Sciatic nerve (tissue), 2 donors: ENCODE measurements at regions not wholly inside any gene's neighbourhood (a gene's known extent, or its start where the extent isn't known, plus 50 kb on each side); places are given as distances from the start of the nearest gene placed in this dataset.

Experiments
- ATAC-seq: fragments of 200-7000 bp; cut with Tn5 transposase; one replicate; pipeline ENCODE4 v1.9.1; 2020; ENCODE audit warnings: mild to moderate bottlenecking, moderate library complexity
- DNase-seq: peaks from one replicate; pipeline ENCODE4 v3.0.0-alpha.2; 2020; ENCODE audit warnings: low spot score
- intact Hi-C: fragments of 100-400 bp; cut with DNase I; formaldehyde crosslinking; loops from one replicate; pipeline ENCODE4 v1.14.2; 2022
- donor health status: DM: no; HTN: no; CAD: no.
- donor health status: DM: no; HTN: no; CAD: no.

GRCh38 chr6:170483413-170483812 is 69.7 kb downstream of the PSMB1 start:
- no peak for DNase-seq
- ATAC-seq: no peak
- intact Hi-C loops: no loop called here

DNA sequence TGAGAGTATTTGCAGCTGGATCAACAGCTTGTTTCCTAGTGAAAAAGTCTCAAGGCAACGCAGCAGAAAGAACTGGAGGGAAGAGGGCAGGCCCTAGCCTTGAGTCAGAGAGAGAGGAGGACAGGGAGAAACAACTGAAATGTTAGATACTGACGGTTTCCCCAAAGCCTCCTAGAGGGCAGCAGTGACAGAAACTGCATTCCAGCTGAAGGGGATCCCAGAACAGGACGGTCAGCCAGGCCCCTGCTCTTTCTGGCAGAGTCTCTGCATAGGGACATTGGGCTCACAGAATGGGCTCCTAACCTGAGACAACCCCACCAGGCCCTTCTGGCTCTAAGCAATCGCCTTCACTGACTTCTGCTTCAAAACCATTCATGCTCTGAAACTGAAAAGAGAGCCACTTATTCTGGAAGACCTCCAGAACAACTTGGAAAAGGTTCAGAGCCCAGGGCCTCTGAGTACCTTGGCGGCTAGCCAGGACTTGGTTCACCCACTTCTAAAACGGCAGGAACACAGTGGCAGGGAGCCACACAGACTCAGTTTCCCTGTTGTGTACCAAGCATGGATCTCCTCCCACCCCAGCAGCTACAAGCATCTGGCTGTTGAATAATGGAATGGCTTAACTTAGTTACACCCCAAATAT is 72.9 kb downstream of the PSMB1 start:
- DNase-seq (no peak), ATAC-seq (peak; percentile 59)
- intact Hi-C loops: no loop called here

DNA sequence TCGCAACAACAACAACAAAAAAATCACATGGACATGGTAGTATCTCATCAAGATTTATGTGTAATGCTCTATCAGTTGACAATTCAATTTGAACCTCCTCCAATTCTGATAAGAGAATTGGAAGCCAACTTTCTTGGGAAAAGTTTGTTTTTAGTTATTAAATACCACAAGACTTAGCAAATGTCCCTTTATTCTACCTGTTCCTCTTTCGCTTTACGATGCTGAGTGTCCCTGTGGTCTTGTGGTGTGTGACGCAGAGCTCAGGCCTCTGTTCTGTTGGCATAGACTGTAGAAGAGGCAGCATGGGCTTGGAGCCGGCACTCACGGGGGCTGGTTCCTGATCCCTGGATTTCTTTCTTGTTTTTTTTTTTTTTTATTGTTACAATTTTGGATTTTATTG is 76.7 kb downstream of the PSMB1 start:
- ATAC-seq: no peak
- intact Hi-C loops: no loop called here
- no peak for DNase-seq

DNA sequence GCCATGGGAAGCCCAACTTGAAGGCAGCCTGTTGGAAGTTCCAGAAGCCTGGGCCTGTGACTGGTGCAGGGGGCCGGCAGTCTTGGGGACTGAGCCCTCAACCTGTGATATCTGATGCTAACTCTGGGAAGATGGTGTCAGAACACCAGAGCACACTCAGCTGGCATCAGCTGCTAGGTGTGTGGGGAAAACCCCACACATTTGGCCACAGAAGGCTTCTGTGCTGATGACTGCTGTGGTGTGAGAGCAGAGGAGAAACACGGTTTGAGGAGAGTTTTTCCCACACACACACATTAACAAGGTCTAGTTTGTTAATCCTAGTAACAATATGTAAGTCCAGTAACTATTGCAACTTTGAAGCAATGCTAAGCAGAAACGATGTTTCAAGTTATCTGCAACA is 78.0 kb downstream of the PSMB1 start:
- ATAC-seq: no peak
- DNase-seq: no peak
- intact Hi-C loops: no loop called here

DNA sequence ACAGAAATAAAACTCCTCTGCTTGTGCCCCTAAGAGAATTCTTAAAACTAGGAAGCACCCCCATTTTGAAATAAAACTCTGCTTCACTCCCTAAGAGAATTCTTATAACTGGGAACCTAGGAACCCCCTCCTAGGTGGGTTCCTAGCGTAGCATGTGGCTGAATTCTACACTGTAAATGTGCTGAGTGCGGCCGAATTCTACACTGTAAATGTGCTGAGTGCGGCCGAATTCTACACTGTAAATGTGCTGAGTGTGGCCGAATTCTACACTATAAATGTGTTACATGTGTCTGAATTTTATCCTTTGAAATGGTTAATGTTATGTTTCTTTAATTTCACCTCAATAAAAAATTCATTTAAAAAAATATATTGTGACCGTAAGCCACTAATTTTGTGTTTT is 79.3 kb downstream of the PSMB1 start:
- intact Hi-C loops: no loop called here
- DNase-seq (no peak), ATAC-seq (no peak)

DNA sequence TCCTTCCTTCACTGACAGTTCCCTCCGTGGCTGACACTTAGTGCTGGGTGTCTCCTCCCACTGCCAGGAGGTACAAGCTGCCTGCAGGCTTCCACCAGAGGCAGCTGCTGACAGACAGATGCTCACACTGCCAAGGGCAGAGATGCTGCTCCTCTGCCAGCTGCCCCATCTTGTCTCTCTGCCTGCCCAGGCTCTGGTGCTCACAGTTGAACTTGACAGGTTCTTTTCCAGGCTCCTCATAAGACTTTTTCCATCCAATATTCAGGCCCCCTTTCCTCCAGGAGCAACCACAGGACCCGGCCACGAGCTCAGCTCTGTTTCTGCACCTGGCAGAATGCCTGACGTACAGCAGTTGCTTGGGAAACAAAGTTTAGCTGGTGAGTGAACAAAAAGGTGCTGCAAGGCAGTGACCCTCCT is 79.8 kb downstream of the PSMB1 start:
- intact Hi-C loops: no loop called here
- no peak for DNase-seq
- no peak for ATAC-seq

GRCh38 chr6:170471491-170471890 is 81.6 kb downstream of the PSMB1 start:
- DNase-seq (no peak), ATAC-seq (no peak)
- intact Hi-C loops: no loop called here

GRCh38 chr6:170470734-170471133 is 82.4 kb downstream of the PSMB1 start:
- ATAC-seq (no peak), DNase-seq (no peak)
- intact Hi-C loops: no loop called here

- DNase-seq (peak; percentile 30), ATAC-seq (no peak)
- intact Hi-C loops: no loop called here
Measured at GRCh38 chr6:170464524-170464979, 88.6 kb downstream of the PSMB1 start.

DNA sequence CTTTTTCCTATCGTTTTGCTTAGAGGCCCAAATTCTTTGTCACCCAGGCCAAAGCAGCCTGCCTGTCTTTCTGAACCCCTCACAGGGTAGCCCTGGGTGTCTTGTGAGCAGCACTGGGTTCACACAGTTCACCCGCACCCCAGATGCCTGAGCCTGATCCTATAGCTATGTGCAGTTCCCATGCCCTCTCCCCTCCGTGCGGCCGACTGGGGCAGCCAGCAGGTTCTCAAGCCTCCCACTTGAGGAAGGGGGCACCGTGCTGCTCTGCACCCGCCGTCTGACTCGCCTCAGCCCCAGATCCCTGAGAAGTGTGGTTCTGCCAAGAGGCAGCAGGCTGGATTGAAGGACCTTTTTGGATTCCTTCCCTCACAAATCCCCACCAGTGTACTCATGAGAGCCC is 89.0 kb downstream of the PSMB1 start:
- ATAC-seq: no peak
- intact Hi-C loops: no loop called here
- peak; percentile 31 for DNase-seq

- intact Hi-C loops: no loop called here
- no peak for ATAC-seq
- peak; percentile 48 for DNase-seq
Measured at GRCh38 chr6:170463101-170463721, 89.9 kb downstream of the PSMB1 start.

DNA sequence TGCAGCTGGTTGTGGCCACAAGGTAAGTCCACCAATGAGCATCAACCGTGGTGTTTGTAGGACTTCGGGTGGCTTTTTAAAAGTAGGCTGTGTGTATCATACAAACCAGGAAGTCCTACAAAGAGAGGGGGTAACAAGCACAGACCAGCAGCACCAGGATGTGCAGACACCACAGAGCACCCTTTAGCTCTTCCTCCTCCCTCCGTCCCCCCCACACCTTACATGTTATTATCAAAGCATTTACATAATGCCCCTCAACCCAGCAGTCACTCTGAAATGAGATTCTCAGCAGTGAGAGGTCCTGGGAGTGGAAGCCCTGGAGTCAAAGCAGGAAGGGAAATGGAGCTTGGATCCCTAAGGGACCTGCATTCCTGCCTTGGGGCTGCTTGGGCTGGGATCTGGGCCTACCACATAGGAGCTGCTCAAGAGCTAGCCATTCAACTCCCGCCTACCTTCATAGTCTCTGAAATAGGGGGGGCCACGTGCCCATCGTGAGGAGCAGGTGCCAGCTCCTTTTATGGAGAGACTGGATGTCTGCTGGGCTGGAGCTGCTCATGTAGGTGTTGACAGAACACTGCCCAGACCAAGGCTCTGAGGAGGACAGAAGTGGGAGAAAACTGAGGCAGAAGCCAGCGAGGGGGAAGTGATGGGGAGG is 90.6 kb downstream of the PSMB1 start:
- ATAC-seq (no peak), DNase-seq (peak; percentile 28)
- intact Hi-C loops: no loop called here

- ATAC-seq (no peak), DNase-seq (no peak)
- intact Hi-C loops: no loop called here
Measured at GRCh38 chr6:170461556-170462365, 91.3 kb downstream of the PSMB1 start.

- no peak for ATAC-seq
- intact Hi-C loops: no loop called here
- no peak for DNase-seq
Measured at GRCh38 chr6:170461111-170461510, 92.0 kb downstream of the PSMB1 start.

DNA sequence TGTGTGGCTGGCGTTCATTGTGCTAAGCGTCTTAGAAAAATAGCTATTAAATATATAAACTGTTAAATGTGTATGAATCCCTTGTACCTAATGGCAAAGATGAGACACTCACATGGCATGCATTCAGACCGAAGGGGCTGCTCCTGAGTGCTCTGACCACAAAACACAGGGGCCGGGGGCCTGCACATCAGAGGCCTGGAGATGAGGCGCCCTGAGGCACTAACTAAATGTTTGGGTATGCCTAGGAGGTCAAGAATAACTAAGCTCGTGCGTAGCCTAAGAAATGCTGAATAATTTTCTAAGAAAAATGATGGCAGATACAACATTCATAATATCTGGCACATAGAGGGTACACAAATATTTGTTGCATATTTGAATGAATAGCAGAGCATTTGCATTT is 92.5 kb downstream of the PSMB1 start:
- ATAC-seq: no peak
- intact Hi-C loops: no loop called here
- no peak for DNase-seq

DNA sequence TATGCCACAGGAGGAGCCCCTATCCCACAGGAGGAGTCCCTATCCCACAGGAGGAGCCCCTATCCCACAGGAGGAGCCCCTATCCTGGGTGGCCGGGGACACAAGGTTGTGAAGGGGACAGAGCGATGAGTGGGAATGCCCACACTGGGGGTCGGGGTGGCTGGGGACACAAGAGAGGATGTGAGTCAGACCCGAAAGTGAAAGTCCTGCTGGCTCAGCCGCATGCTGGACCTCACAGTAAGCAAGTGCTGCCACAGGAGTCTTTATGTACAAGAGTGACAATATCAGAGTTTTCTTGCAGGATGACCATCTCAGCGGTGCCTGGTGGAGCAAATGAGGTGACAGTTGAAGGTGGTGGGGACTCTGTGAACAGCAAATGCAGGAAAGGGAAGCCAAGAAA is 93.7 kb downstream of the PSMB1 start:
- ATAC-seq: no peak
- DNase-seq: no peak
- intact Hi-C loops: no loop called here

DNA sequence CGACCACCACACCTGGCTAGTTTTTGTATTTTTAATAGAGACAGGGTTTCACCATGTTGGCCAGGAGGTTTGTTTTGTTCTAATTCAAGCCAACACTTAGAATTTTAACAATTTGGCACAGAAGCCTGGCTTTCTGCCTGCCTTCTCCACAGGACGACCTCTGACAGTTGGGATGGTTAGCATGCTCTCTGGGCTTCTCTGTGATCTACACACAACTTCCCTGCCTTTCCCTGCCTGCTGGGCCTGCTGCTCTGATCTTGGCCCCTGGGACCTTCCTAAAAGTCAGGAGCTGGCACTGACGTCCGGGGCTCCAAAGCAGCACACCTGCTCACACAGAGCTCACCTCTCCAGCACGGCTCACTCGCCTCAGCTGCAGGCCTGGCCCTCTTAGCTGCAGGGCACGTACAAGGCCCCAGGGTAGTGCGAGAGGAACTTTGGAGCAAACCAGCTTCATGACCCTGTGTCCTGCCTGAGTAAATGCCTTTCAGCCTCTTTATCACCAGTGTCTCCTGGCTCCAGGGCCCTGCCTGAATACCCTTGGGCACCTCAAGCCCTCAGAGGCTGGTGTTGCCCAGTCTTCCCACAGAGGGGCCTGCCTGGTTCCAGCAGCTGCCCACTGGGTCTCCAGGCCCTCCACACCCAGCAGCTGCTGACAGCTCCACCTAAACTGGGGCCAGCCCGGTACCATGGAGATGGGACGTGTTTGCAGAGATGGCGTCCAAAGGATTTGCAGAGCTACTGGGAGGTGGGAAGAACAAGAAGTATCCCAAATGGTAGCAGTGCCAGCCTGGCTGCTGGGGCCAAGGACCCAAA is 96.0 kb downstream of the PSMB1 start:
- intact Hi-C loops: no loop called here
- DNase-seq (no peak), ATAC-seq (peak; percentile 47)
